ENCODE measurements at regions not wholly inside any gene's neighbourhood (a gene's known extent, or its start where the extent isn't known, plus 50 kb on each side); places are given as distances from the start of the nearest gene placed in this dataset.

DNA sequence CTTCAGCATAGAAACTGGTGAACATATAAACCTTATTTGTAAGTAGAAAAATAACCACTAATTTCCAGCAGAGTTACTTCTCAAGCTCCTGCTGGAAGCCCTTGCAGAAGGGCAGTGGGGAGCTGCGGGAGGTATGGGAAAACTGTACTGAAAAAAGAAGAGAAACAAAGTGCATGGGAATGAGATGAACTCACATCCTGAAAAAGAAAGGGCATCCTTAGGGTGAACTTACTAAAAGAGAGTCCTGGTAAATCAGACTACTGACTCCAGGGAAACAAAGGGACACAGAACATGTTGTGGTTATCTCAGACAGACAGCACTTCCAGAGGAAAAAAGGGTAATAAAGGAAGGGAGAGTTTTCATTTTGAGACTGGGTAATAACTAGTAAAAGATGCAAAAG is 515.1 kb downstream of the RPL10L start:
- TF ChIP-seq, protein P1, sequence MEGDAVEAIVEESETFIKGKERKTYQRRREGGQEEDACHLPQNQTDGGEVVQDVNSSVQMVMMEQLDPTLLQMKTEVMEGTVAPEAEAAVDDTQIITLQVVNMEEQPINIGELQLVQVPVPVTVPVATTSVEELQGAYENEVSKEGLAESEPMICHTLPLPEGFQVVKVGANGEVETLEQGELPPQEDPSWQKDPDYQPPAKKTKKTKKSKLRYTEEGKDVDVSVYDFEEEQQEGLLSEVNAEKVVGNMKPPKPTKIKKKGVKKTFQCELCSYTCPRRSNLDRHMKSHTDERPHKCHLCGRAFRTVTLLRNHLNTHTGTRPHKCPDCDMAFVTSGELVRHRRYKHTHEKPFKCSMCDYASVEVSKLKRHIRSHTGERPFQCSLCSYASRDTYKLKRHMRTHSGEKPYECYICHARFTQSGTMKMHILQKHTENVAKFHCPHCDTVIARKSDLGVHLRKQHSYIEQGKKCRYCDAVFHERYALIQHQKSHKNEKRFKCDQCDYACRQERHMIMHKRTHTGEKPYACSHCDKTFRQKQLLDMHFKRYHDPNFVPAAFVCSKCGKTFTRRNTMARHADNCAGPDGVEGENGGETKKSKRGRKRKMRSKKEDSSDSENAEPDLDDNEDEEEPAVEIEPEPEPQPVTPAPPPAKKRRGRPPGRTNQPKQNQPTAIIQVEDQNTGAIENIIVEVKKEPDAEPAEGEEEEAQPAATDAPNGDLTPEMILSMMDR (IDR thresholded peaks at IDR 0.05; ENCODE audit: low read depth, low read length, missing input control), result no peak
- TF ChIP-seq, protein P2, sequence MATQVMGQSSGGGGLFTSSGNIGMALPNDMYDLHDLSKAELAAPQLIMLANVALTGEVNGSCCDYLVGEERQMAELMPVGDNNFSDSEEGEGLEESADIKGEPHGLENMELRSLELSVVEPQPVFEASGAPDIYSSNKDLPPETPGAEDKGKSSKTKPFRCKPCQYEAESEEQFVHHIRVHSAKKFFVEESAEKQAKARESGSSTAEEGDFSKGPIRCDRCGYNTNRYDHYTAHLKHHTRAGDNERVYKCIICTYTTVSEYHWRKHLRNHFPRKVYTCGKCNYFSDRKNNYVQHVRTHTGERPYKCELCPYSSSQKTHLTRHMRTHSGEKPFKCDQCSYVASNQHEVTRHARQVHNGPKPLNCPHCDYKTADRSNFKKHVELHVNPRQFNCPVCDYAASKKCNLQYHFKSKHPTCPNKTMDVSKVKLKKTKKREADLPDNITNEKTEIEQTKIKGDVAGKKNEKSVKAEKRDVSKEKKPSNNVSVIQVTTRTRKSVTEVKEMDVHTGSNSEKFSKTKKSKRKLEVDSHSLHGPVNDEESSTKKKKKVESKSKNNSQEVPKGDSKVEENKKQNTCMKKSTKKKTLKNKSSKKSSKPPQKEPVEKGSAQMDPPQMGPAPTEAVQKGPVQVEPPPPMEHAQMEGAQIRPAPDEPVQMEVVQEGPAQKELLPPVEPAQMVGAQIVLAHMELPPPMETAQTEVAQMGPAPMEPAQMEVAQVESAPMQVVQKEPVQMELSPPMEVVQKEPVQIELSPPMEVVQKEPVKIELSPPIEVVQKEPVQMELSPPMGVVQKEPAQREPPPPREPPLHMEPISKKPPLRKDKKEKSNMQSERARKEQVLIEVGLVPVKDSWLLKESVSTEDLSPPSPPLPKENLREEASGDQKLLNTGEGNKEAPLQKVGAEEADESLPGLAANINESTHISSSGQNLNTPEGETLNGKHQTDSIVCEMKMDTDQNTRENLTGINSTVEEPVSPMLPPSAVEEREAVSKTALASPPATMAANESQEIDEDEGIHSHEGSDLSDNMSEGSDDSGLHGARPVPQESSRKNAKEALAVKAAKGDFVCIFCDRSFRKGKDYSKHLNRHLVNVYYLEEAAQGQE (IDR thresholded peaks at IDR 0.05), result no peak
- TF ChIP-seq YY1 (IDR thresholded peaks at IDR 0.05) (no peak), RAD21 (IDR thresholded peaks at IDR 0.05) (no peak), FOXA1 (IDR thresholded peaks at IDR 0.05) (no peak)
- TF ChIP-seq, protein P3, sequence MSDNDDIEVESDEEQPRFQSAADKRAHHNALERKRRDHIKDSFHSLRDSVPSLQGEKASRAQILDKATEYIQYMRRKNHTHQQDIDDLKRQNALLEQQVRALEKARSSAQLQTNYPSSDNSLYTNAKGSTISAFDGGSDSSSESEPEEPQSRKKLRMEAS (IDR thresholded peaks at IDR 0.05), result no peak
- TF ChIP-seq, protein P4, sequence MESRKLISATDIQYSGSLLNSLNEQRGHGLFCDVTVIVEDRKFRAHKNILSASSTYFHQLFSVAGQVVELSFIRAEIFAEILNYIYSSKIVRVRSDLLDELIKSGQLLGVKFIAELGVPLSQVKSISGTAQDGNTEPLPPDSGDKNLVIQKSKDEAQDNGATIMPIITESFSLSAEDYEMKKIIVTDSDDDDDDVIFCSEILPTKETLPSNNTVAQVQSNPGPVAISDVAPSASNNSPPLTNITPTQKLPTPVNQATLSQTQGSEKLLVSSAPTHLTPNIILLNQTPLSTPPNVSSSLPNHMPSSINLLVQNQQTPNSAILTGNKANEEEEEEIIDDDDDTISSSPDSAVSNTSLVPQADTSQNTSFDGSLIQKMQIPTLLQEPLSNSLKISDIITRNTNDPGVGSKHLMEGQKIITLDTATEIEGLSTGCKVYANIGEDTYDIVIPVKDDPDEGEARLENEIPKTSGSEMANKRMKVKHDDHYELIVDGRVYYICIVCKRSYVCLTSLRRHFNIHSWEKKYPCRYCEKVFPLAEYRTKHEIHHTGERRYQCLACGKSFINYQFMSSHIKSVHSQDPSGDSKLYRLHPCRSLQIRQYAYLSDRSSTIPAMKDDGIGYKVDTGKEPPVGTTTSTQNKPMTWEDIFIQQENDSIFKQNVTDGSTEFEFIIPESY (IDR thresholded peaks at IDR 0.05), result no peak

Measured in liver (tissue), 3 donors.